OCI-LY3 (cell line): ENCODE measurements at regions not wholly inside any gene's neighbourhood (a gene's known extent, or its start where the extent isn't known, plus 50 kb on each side); places are given as distances from the start of the nearest gene placed in this dataset.

ENCODE experiments used
- CTCF ChIP-seq: fragments of 200-600, 300-600 bp; sonication (generic); IDR thresholded peaks from 2 replicates; pipeline ENCODE4 v1.5.1; 2014; ENCODE audit warnings: antibody characterized with exemption, low read length, low read depth
- EZH2phosphoT487 ChIP-seq: fragments of 200-600 bp; shearing (Covaris generic); IDR thresholded peaks from 2 replicates; pipeline ENCODE4 v1.6.1; 2018; ENCODE audit warnings: antibody characterized with exemption, mixed run types, low read depth

- TF ChIP-seq CTCF (no peak), EZH2phosphoT487 (no peak)
These were observed 896.2 kb downstream of the BRD1 start for GRCh38 chr22:48931452-48931851.
